H1 (cell line): ENCODE measurements at regions not wholly inside any gene's neighbourhood (a gene's known extent, or its start where the extent isn't known, plus 50 kb on each side); places are given as distances from the start of the nearest gene placed in this dataset.

Source experiments
- CTCF ChIA-PET: fragments of 300-600 bp; sonication (Branson Sonifier 250); formaldehyde crosslinking; loops from one replicate; lab custom pipeline; 2021; ENCODE audit not compliant: partially characterized antibody; lab: Charles Lee
- POLR2A ChIA-PET: fragments of 300-600 bp; sonication (Branson Sonifier 250); formaldehyde crosslinking; loops from one replicate; lab custom pipeline; 2021; ENCODE audit warnings: inconsistent platforms; ENCODE audit not compliant: partially characterized antibody; lab: Charles Lee
- DNase-seq, 2 experiments: peaks; one replicate each; pipeline versions ENCODE4 v3.0.0 to v3.0.0-alpha.2; 2010 to 2022; ENCODE audit warnings: low spot score in 2 of 2, low read depth in 1 of 2, mixed read lengths in 1 of 2
- FAIRE-seq: peaks from 2 replicates; lab custom pipeline; 2011; peaks lifted over from hg19 to GRCh38; lab: Jason Lieb, UNC
- H2AFZ ChIP-seq: 2 replicates; pipeline ENCODE4 v1.8.1; 2012; ENCODE audit warnings: low read length, inconsistent platforms
- H2AK5ac ChIP-seq: 2 replicates; pipeline ENCODE4 v1.6.1; 2013; ENCODE audit warnings: low read depth, low read length
- H2BK120ac ChIP-seq: replicated peaks from 2 replicates; pipeline ENCODE3; 2013; ENCODE audit warnings: low read depth, low read length, inconsistent platforms
- H2BK12ac ChIP-seq: 2 replicates; pipeline ENCODE4 v1.6.1; 2013; ENCODE audit warnings: low read depth, low read length
- H2BK15ac ChIP-seq: 2 replicates; pipeline ENCODE4 v1.6.1; 2013; ENCODE audit warnings: low read length
- H2BK20ac ChIP-seq: 2 replicates; pipeline ENCODE4 v1.6.1; 2013; ENCODE audit warnings: low read length
- H2BK5ac ChIP-seq: 2 replicates; pipeline ENCODE4 v1.6.1; 2013; ENCODE audit warnings: low read depth, low read length
- H3K14ac ChIP-seq: 2 replicates; pipeline ENCODE4 v1.6.1; 2013; ENCODE audit warnings: inconsistent platforms; ENCODE audit not compliant: insufficient read length
- H3K18ac ChIP-seq: 2 replicates; pipeline ENCODE4 v1.6.1; 2013; ENCODE audit warnings: low read length; ENCODE audit errors: extremely low read depth
- H3K23ac ChIP-seq: 2 replicates; pipeline ENCODE4 v1.6.1; 2013; ENCODE audit warnings: inconsistent platforms; ENCODE audit not compliant: insufficient read length
- H3K23me2 ChIP-seq: 2 replicates; pipeline ENCODE4 v1.6.1; 2013; ENCODE audit warnings: low read depth, low read length
- H3K27ac ChIP-seq: 2 replicates; pipeline ENCODE4 v1.6.1; 2011; ENCODE audit warnings: low read depth, low read length, inconsistent platforms
- H3K27me3 ChIP-seq, 4 experiments: replicated peaks in 1 of 4; 1 replicate in 1 of 4; 2 replicates in 3 of 4; pipeline versions ENCODE4 v1.6.1 to v1.8.1; 2011 to 2013; ENCODE audit warnings: low read length in 3 of 4, mild to moderate bottlenecking in 3 of 4, inconsistent platforms in 2 of 4, mixed read lengths in 2 of 4, moderate library complexity in 1 of 4; ENCODE audit not compliant: control insufficient read depth in 3 of 4, insufficient read depth in 3 of 4; ENCODE audit errors: extremely low read depth in 1 of 4
- H3K36me3 ChIP-seq, 4 experiments: 2 replicates each; pipeline versions ENCODE4 v1.6.1 to v1.8.1; 2011 to 2013; ENCODE audit warnings: mild to moderate bottlenecking in 4 of 4, low read length in 3 of 4, moderate library complexity in 2 of 4, control low read depth in 1 of 4, inconsistent platforms in 1 of 4; ENCODE audit not compliant: insufficient read depth in 4 of 4, control insufficient read depth in 2 of 4
- H3K4ac ChIP-seq: replicated peaks from 2 replicates; pipeline ENCODE3; 2013; ENCODE audit warnings: low read length, low read depth, mixed read lengths, inconsistent platforms; ENCODE audit not compliant: insufficient read length
- H3K4me1 ChIP-seq, 4 experiments: replicated peaks in 1 of 4; 1 replicate in 1 of 4; 2 replicates in 3 of 4; pipeline versions ENCODE4 v1.6.1 to v1.8.1; 2011 to 2013; ENCODE audit warnings: low read length in 3 of 4, inconsistent platforms in 2 of 4, mixed read lengths in 1 of 4; ENCODE audit not compliant: insufficient read depth in 4 of 4, control insufficient read depth in 3 of 4
- H3K4me2 ChIP-seq, 2 experiments: 2 replicates each; pipeline versions ENCODE4 v1.6.1 to v1.8.1; 2011 to 2013; ENCODE audit warnings: low read depth in 2 of 2, low read length in 2 of 2, control low read depth in 1 of 2, inconsistent platforms in 1 of 2, mild to moderate bottlenecking in 1 of 2; ENCODE audit not compliant: insufficient read depth in 1 of 2
- H3K4me3 ChIP-seq, 4 experiments: fragments of 200-600, 300-600 bp in 1 of 4; sonication (generic), shearing (Covaris generic), sonication (Bioruptor Twin) in 1 of 4; 2 replicates each; pipeline versions ENCODE4 v1.5.1 to v1.8.1; 2011 to 2016; ENCODE audit warnings: low read length in 4 of 4, low read depth in 3 of 4, control low read depth in 2 of 4, inconsistent platforms in 2 of 4, mild to moderate bottlenecking in 2 of 4, mixed read lengths in 1 of 4, moderate library complexity in 1 of 4; ENCODE audit not compliant: insufficient read depth in 2 of 4; ENCODE audit errors: extremely low read depth in 1 of 4
- H3K56ac ChIP-seq: replicated peaks from 2 replicates; pipeline ENCODE3; 2013; ENCODE audit warnings: low read depth, mild to moderate bottlenecking, mixed read lengths, low read length, inconsistent platforms; ENCODE audit not compliant: insufficient read length
- H3K79me1 ChIP-seq: 2 replicates; pipeline ENCODE4 v1.6.1; 2013; ENCODE audit warnings: low read depth, low read length, control low read depth
- H3K79me2 ChIP-seq, 2 experiments: 2 replicates each; pipeline versions ENCODE4 v1.6.1 to v1.8.1; 2012 to 2013; ENCODE audit warnings: low read length in 2 of 2, mild to moderate bottlenecking in 2 of 2, inconsistent platforms in 1 of 2; ENCODE audit not compliant: insufficient read depth in 2 of 2, control insufficient read depth in 1 of 2
- H3K9ac ChIP-seq, 4 experiments: replicated peaks in 1 of 4; 1 replicate in 1 of 4; 2 replicates in 3 of 4; pipeline versions ENCODE4 v1.6.1 to v1.8.1; 2011 to 2013; ENCODE audit warnings: low read depth in 3 of 4, low read length in 3 of 4, control low read depth in 2 of 4, mild to moderate bottlenecking in 2 of 4, moderate library complexity in 2 of 4, inconsistent platforms in 1 of 4; ENCODE audit errors: extremely low read depth in 1 of 4
- H3K9me3 ChIP-seq, 2 experiments: 2 replicates each; pipeline versions ENCODE4 v1.6.1 to v1.8.1; 2012 to 2013; ENCODE audit warnings: mild to moderate bottlenecking in 2 of 2, moderate library complexity in 2 of 2, control low read depth in 1 of 2, inconsistent platforms in 1 of 2, low read depth in 1 of 2, low read length in 1 of 2, mixed read lengths in 1 of 2; ENCODE audit not compliant: insufficient read depth in 2 of 2
- H4K20me1 ChIP-seq, 2 experiments: replicated peaks in 1 of 2; 2 replicates each; pipeline versions ENCODE3 to v1.8.1; 2011 to 2013; ENCODE audit warnings: inconsistent platforms in 2 of 2, low read length in 2 of 2, mild to moderate bottlenecking in 1 of 2; ENCODE audit not compliant: insufficient read depth in 2 of 2, control insufficient read depth in 1 of 2
- H4K5ac ChIP-seq: 2 replicates; pipeline ENCODE4 v1.6.1; 2013; ENCODE audit warnings: low read length, low read depth, mixed read lengths, inconsistent platforms; ENCODE audit not compliant: insufficient read length
- H4K8ac ChIP-seq: 2 replicates; pipeline ENCODE4 v1.8.0; 2013; ENCODE audit warnings: mild to moderate bottlenecking, moderate library complexity, low read length, inconsistent platforms; ENCODE audit not compliant: insufficient read depth; ENCODE audit errors: extremely low read depth
- H4K91ac ChIP-seq: replicated peaks from 2 replicates; pipeline ENCODE3; 2013; ENCODE audit warnings: low read length, mixed read lengths, inconsistent platforms; ENCODE audit not compliant: insufficient read length
- ATF3 ChIP-seq: IDR thresholded peaks from 2 replicates; pipeline ENCODE4 v1.6.1; 2011; ENCODE audit warnings: low read depth, mild to moderate bottlenecking, low read length; ENCODE audit not compliant: insufficient read depth
- CEBPB ChIP-seq: IDR thresholded peaks from 2 replicates; pipeline ENCODE4 v1.6.1; 2012; ENCODE audit warnings: low read depth, low read length
- EP300 ChIP-seq, 2 experiments: IDR thresholded peaks; 1 replicate in 1 of 2; 2 replicates in 1 of 2; pipeline ENCODE4 v1.6.1; 2011 to 2012; ENCODE audit warnings: low read depth in 2 of 2, low read length in 2 of 2, mild to moderate bottlenecking in 2 of 2, borderline replicate concordance in 1 of 2, inconsistent platforms in 1 of 2, moderate library complexity in 1 of 2
- EZH2 ChIP-seq: fragments of 200-600 bp; sonication (generic); IDR thresholded peaks from 2 replicates; pipeline ENCODE4 v1.7.1; 2012; ENCODE audit warnings: low read depth, mild to moderate bottlenecking, moderate library complexity, low read length, inconsistent platforms; ENCODE audit not compliant: severe bottlenecking
- GABPA ChIP-seq: IDR thresholded peaks from 2 replicates; pipeline ENCODE4 v1.6.1; 2011; ENCODE audit warnings: mild to moderate bottlenecking, low read length, moderate library complexity, borderline replicate concordance; ENCODE audit not compliant: insufficient read depth
- GTF2F1 ChIP-seq: IDR thresholded peaks from 2 replicates; pipeline ENCODE4 v1.6.1; 2012; ENCODE audit warnings: low read depth, low read length, improper control_type of control experiment, borderline replicate concordance
- KDM4A ChIP-seq: IDR thresholded peaks from one replicate; pipeline ENCODE4 v1.7.1; 2012; ENCODE audit warnings: low read depth, mild to moderate bottlenecking, moderate library complexity, low read length, inconsistent platforms; ENCODE audit not compliant: severe bottlenecking
- MAFK ChIP-seq: IDR thresholded peaks from 2 replicates; pipeline ENCODE4 v1.6.1; 2012; ENCODE audit warnings: low read depth, mild to moderate bottlenecking, improper control_type of control experiment, low read length
- RFX5 ChIP-seq: IDR thresholded peaks from 2 replicates; pipeline ENCODE4 v1.6.1; 2011; ENCODE audit warnings: low read depth, low read length, improper control_type of control experiment, borderline replicate concordance
- SIN3A ChIP-seq, 2 experiments: IDR thresholded peaks in 1 of 2; conservative IDR thresholded peaks in 1 of 2; 2 replicates each; pipeline ENCODE4 v1.6.1; 2011 to 2012; ENCODE audit warnings: low read length in 2 of 2, improper control_type of control experiment in 1 of 2, low read depth in 1 of 2, mild to moderate bottlenecking in 1 of 2
- SRF ChIP-seq: IDR thresholded peaks from 2 replicates; pipeline ENCODE4 v1.6.1; 2011; ENCODE audit warnings: mild to moderate bottlenecking, low read depth, low read length, moderate library complexity
- TCF12 ChIP-seq: IDR thresholded peaks from 2 replicates; pipeline ENCODE4 v1.6.1; 2011; ENCODE audit warnings: low read depth, mild to moderate bottlenecking, low read length
- USF2 ChIP-seq: IDR thresholded peaks from 2 replicates; pipeline ENCODE4 v1.6.1; 2011; ENCODE audit warnings: low read length, improper control_type of control experiment
- WGBS, 2 experiments: shearing (Covaris generic) in 1 of 2; methylation state at CpG; one replicate each; pipeline versions ENCODE4 v1.1.6 to v1.1.7; 2013 to 2015; ENCODE audit warnings: low lambda C conversion rate in 2 of 2, mixed read lengths in 2 of 2, inconsistent platforms in 1 of 2, low coverage in 1 of 2, missing lambda C conversion rate in 1 of 2; ENCODE audit not compliant: insufficient replicate concordance in 2 of 2, insufficient coverage in 1 of 2, insufficient read length in 1 of 2; ENCODE audit errors: extremely low coverage in 1 of 2, missing lambda C conversion rate in 1 of 2; 5-methylcytosine and 5-hydroxymethylcytosine counted together

DNA sequence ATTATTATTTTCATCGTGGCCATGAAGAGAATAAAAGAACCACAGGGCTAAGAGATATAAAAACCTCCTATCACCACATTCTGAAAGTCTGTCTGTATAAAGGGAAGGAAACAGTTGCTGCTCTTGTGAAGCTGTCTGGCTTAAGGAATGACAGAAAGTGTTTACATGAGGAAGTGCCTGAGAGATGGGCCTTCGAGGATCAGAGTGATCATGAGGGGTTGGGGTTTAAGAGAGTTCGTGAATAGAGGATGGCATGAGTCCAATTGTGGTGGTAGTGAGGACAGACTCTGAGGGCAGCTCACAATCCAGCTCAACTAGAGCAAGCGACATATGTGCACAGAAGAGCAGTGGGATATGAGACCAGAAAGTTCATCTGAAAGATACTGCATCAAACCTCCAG, 65.8 kb upstream of the PIEZO2 start:
- Histone ChIP-seq H2AK5ac (no peak overlapping the region), H3K9me3 (no peaks in the 10 kb centered on the region), H3K27ac (no peak overlapping the region), H3K23me2 (no peaks in the 10 kb centered on the region; the same call in 1 of the 2 replicates), H3K9ac (no peak overlapping the region), H2BK20ac (no peak overlapping the region), H4K5ac (no peak overlapping the region), H3K4me2 (no peak overlapping the region), H2BK120ac (no peak overlapping the region), H3K4me1 (no peaks in the 10 kb centered on the region), H4K20me1 (no peaks in the 10 kb centered on the region), H2BK15ac (no peak overlapping the region), H4K91ac (no peak overlapping the region), H3K18ac (no peak overlapping the region), H3K4me3 (no peak overlapping the region), H3K23ac (no peak overlapping the region), H3K79me2 (no peaks in the 10 kb centered on the region), H2AFZ (no peak overlapping the region), H3K36me3 (no peaks in the 10 kb centered on the region), H3K27me3 (no peaks in the 10 kb centered on the region), H2BK12ac (no peak overlapping the region), H4K8ac (no peak overlapping the region), H3K56ac (no peak overlapping the region), H3K79me1 (no peaks in the 10 kb centered on the region), H3K4ac (no peak overlapping the region), H2BK5ac (no peak overlapping the region), H3K14ac (no peak overlapping the region)
- CTCF ChIA-PET = no interaction called here
- POLR2A ChIA-PET = no interaction called here
- DNase-seq (no peak), FAIRE-seq (no peak)
- 80% methylated on average over 4 of the region's 4 CpGs; no CpG with 5 or more reads in 1 of the 2 experiments for WGBS, 2 experiments
- TF ChIP-seq GTF2F1 = no peak
- TF ChIP-seq EP300 (IDR thresholded peaks at IDR 0.05; ENCODE audit: borderline replicate concordance in 1 of 2, low read depth in 2 of 2, low read length in 2 of 2) = no peak
- no peak for TF ChIP-seq SRF
- no peak for TF ChIP-seq RFX5
- TF ChIP-seq SIN3A (conservative IDR thresholded peaks at IDR 0.05 in 1 of 2, IDR thresholded peaks at IDR 0.05 in 1 of 2; ENCODE audit: low read depth in 1 of 2, low read length in 2 of 2) = no peak
- no peak for TF ChIP-seq KDM4A
- no peak for TF ChIP-seq USF2
- no peak for TF ChIP-seq GABPA
- no peak for TF ChIP-seq TCF12
- TF ChIP-seq EZH2 = no peak
- TF ChIP-seq ATF3 = no peak
- no peak for TF ChIP-seq MAFK
- no peak for TF ChIP-seq CEBPB
